Liver (tissue), 3 donors: ENCODE measurements at regions not wholly inside any gene's neighbourhood (a gene's known extent, or its start where the extent isn't known, plus 50 kb on each side); places are given as distances from the start of the nearest gene placed in this dataset.

Experiments
- CTCF ChIP-seq: fragments of 150-350 bp; IDR thresholded peaks from 2 replicates; pipeline ENCODE4 v1.5.1; 2017; ENCODE audit warnings: improper control_type of control experiment, low read depth, low read length; ENCODE audit not compliant: missing input control
- EGR1 ChIP-seq, 2 donors: IDR thresholded peaks; 2 replicates each; pipeline ENCODE4 v1.6.1; 2016 to 2018; ENCODE audit warnings: antibody characterized with exemption in 2 of 2, low read depth in 2 of 2
- GABPA ChIP-seq, 2 donors: IDR thresholded peaks in 1 of 2; conservative IDR thresholded peaks in 1 of 2; 2 replicates each; pipeline ENCODE4 v1.6.1; 2016; ENCODE audit warnings: antibody characterized with exemption in 2 of 2, mild to moderate bottlenecking in 1 of 2, moderate library complexity in 1 of 2
- SP1 ChIP-seq: IDR thresholded peaks from 2 replicates; pipeline ENCODE4 v1.6.1; 2018; ENCODE audit warnings: antibody characterized with exemption, mild to moderate bottlenecking
- YY1 ChIP-seq: IDR thresholded peaks from 2 replicates; pipeline ENCODE4 v1.6.1; 2016; ENCODE audit warnings: antibody characterized with exemption, mild to moderate bottlenecking
- donor health status: healthy.
- donor health status: healthy.

- no peak for TF ChIP-seq CTCF
- no peak for TF ChIP-seq YY1
- TF ChIP-seq SP1, result no peak
- no peak for TF ChIP-seq EGR1 (IDR thresholded peaks at IDR 0.05; ENCODE audit: low read depth in 2 of 2)
- TF ChIP-seq GABPA (IDR thresholded peaks at IDR 0.05 in 1 of 2, conservative IDR thresholded peaks at IDR 0.05 in 1 of 2), result no peak
Measured at GRCh38 chr3:194280777-194281176, 70.4 kb downstream of the CPN2 start.
